ENCODE measurements at regions not wholly inside any gene's neighbourhood (a gene's known extent, or its start where the extent isn't known, plus 50 kb on each side); places are given as distances from the start of the nearest gene placed in this dataset.

DNA sequence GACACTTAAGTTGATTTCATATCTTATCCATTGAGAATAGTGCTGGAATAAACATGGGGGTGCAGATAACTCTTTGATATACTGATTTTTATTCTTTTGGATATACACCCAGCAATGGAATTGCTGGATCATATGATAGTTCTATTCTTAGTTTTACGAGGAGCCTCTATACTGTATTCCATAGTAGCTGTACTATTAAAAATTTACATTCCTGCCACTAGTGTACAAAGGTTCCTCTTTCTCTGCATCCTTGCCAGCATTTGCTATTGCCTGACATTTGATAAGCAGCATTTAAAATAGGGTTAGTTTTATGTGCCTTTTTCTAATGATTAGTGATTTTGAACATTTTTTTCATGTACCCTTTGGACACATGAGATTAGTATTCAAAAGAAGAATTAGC lies 554.2 kb downstream of the JRKL start:
- no peak overlapping the region for H4K8ac ChIP-seq (replicated peaks; ENCODE audit: insufficient read length, low read depth, low read length)
- Mint-ChIP-seq H3K4me3 (no peak overlapping the region), H3K27ac (no peak overlapping the region), H3K36me3 (ENCODE audit: insufficient read depth in 1 of 3, low read depth in 3 of 3) (no peaks in the 10 kb centered on the region), H3K9me3 (no peaks in the 10 kb centered on the region), H3K4me1 (no peaks in the 10 kb centered on the region), H3K27me3 (ENCODE audit: low read depth) (no peaks in the 10 kb centered on the region)
- H3K9me3 ChIP-seq (ENCODE audit: control insufficient read depth, low read depth, low read length): no peaks in the 10 kb centered on the region
- H2AFZ ChIP-seq (ENCODE audit: low read length): no peak overlapping the region
- no peak overlapping the region for H2BK20ac ChIP-seq (ENCODE audit: low read depth, low read length, poor library complexity, severe bottlenecking)
- no peak for DNase-seq
- no peak overlapping the region for H4K91ac ChIP-seq (ENCODE audit: insufficient read length, low read depth, low read length)
- H4K5ac ChIP-seq (ENCODE audit: insufficient read length, low read depth, low read length): no peak overlapping the region
- H3K14ac ChIP-seq (ENCODE audit: insufficient read depth, low read length): no peak overlapping the region
- no peak overlapping the region for H2AK5ac ChIP-seq (ENCODE audit: insufficient read length, low read length)
- H4K20me1 ChIP-seq (ENCODE audit: control insufficient read depth, insufficient read depth, insufficient read length): no peaks in the 10 kb centered on the region
- no peaks in the 10 kb centered on the region for H3K79me1 ChIP-seq (ENCODE audit: insufficient read depth, low read depth, low read length, poor library complexity, severe bottlenecking)
- H3K27ac ChIP-seq (ENCODE audit: insufficient read length, low read depth, low read length): no peak overlapping the region
- no peaks in the 10 kb centered on the region for H3K79me2 ChIP-seq (ENCODE audit: insufficient read depth, low read length)
- H3K18ac ChIP-seq (ENCODE audit: insufficient read length, low read depth, low read length): no peak overlapping the region
- no peak overlapping the region for H3K9ac ChIP-seq (ENCODE audit: extremely low read depth, insufficient read length, low read length)
- H3K4me2 ChIP-seq (ENCODE audit: insufficient read depth, insufficient read length, low read length): no peak overlapping the region
- no peak overlapping the region for H3K4ac ChIP-seq (ENCODE audit: low read depth, low read length)
- no peak overlapping the region for H2BK15ac ChIP-seq (ENCODE audit: low read depth, low read length)
- H3K4me1 ChIP-seq (ENCODE audit: insufficient read depth, low read length): no peaks in the 10 kb centered on the region
- TF ChIP-seq CTCF (conservative IDR thresholded peaks at IDR 0.05): peak; percentile 20; the same call in 2 of the 3 replicates
- H2BK5ac ChIP-seq (ENCODE audit: insufficient read length, low read length): no peak overlapping the region
- H3T11ph ChIP-seq (ENCODE audit: low read length): no peak overlapping the region
- no peak overlapping the region for H2BK12ac ChIP-seq (ENCODE audit: insufficient read length, low read depth, low read length)
- H3K56ac ChIP-seq (ENCODE audit: insufficient read length, low read depth, low read length): no peak overlapping the region
- H3K23ac ChIP-seq (ENCODE audit: insufficient read length, low read depth, low read length): no peak overlapping the region
- no peak overlapping the region for H2BK120ac ChIP-seq (ENCODE audit: low read depth, low read length, poor library complexity, severe bottlenecking)
- H3K23me2 ChIP-seq (ENCODE audit: insufficient read length, low read depth, low read length, poor library complexity, severe bottlenecking): no peaks in the 10 kb centered on the region
- no CpG with 5 or more reads among the region's 1 CpG for WGBS (ENCODE audit: extremely low coverage, insufficient read length, low lambda C conversion rate)
- no peaks in the 10 kb centered on the region for H3K27me3 ChIP-seq (ENCODE audit: insufficient read depth, low read length)
